ENCODE measurements at regions not wholly inside any gene's neighbourhood (a gene's known extent, or its start where the extent isn't known, plus 50 kb on each side); places are given as distances from the start of the nearest gene placed in this dataset.

DNA sequence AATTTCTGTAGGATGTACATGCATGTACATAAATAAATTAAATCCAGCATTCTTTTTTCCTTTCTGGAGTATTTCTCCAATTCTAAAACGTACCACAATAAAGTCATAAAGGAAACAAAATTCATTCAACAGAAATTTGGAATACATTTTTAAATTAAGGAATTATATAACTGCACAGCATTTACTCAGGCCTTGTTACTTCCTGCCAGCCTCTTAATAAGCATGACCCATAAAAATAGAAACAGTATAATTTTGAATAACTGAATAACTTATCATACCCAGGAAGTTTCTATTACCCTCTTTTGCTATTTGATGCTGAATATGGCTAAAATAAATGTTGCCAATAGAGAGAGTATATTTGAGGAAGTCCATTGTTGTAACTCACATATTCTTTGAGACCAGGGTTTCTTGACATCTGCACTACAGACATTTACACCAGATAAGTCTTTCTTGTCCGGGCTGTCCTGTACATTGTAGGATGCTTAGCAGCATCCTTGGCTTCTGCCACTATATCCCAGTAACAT is 178.2 kb downstream of the KLF12 start:
- no peak for DNase-seq (ENCODE audit: low spot score)
- TF ChIP-seq, protein P1, sequence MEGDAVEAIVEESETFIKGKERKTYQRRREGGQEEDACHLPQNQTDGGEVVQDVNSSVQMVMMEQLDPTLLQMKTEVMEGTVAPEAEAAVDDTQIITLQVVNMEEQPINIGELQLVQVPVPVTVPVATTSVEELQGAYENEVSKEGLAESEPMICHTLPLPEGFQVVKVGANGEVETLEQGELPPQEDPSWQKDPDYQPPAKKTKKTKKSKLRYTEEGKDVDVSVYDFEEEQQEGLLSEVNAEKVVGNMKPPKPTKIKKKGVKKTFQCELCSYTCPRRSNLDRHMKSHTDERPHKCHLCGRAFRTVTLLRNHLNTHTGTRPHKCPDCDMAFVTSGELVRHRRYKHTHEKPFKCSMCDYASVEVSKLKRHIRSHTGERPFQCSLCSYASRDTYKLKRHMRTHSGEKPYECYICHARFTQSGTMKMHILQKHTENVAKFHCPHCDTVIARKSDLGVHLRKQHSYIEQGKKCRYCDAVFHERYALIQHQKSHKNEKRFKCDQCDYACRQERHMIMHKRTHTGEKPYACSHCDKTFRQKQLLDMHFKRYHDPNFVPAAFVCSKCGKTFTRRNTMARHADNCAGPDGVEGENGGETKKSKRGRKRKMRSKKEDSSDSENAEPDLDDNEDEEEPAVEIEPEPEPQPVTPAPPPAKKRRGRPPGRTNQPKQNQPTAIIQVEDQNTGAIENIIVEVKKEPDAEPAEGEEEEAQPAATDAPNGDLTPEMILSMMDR (IDR thresholded peaks at IDR 0.05; ENCODE audit: extremely low read depth, insufficient read depth, missing control alignments), result no peak
- in situ Hi-C loops (cut with MboI; ENCODE audit: low pct_unique_long_range_greater_than_20kb, low sequenced_read_pairs, unreplicated experiment), result no loop called here

DNA sequence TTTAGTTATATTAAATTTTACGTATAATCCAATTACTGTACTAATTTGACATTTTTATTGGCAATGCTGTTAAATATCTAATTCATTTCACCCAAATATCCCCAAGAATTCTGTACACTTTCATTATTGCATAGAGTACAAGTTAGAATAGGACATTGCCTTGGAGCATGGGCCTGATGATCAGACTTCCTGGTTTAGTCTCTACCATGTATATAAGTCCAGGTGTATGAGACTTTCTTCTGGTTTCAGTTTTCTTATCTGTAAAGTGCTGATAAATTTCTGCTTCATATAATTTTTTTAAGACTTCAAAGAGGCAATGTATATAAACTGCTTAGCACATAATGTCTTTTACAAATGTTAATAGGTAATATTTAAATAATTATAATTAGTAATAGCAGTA is 179.4 kb downstream of the KLF12 start:
- in situ Hi-C loops (cut with MboI; ENCODE audit: low pct_unique_long_range_greater_than_20kb, low sequenced_read_pairs, unreplicated experiment), result no loop called here
- DNase-seq (ENCODE audit: low spot score), result no peak
- TF ChIP-seq, protein P1 (IDR thresholded peaks at IDR 0.05; ENCODE audit: extremely low read depth, insufficient read depth, missing control alignments), result no peak

DNA sequence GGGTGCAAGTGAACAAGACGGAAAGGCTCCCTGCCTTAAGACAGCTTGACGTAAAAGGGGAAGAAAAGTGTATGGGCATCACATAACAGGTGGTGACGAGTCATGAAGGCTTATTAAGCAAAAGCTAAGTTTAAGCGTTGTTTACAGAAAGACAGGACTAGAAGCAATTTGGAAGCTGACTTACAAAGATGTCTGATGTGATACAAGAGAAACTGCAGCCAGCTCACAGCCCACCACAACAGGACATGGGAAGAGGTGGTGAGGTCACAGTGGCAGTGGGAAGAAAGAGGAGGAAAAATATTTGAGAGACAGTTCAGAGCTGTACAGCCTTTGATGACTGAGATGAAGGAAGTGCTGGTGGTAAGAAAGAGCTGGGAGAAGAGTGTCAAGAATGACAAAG is 181.6 kb downstream of the KLF12 start:
- TF ChIP-seq, protein P1 (IDR thresholded peaks at IDR 0.05; ENCODE audit: extremely low read depth, insufficient read depth, missing control alignments), result no peak
- DNase-seq (ENCODE audit: low spot score), result no peak
- in situ Hi-C loops (cut with MboI; ENCODE audit: low pct_unique_long_range_greater_than_20kb, low sequenced_read_pairs, unreplicated experiment), result no loop called here

GRCh38 chr13:73948848-73949529 is 185.2 kb downstream of the KLF12 start:
- no peak for DNase-seq (ENCODE audit: low spot score)
- TF ChIP-seq, protein P1 (IDR thresholded peaks at IDR 0.05; ENCODE audit: extremely low read depth, insufficient read depth, missing control alignments), result no peak
- in situ Hi-C loops (cut with MboI; ENCODE audit: low pct_unique_long_range_greater_than_20kb, low sequenced_read_pairs, unreplicated experiment), result no loop called here

GRCh38 chr13:73945871-73946270 is 188.3 kb downstream of the KLF12 start:
- TF ChIP-seq, protein P1 (IDR thresholded peaks at IDR 0.05; ENCODE audit: extremely low read depth, insufficient read depth, missing control alignments), result no peak
- in situ Hi-C loops (cut with MboI; ENCODE audit: low pct_unique_long_range_greater_than_20kb, low sequenced_read_pairs, unreplicated experiment), result no loop called here
- no peak for DNase-seq (ENCODE audit: low spot score)

- in situ Hi-C loops (cut with MboI; ENCODE audit: low pct_unique_long_range_greater_than_20kb, low sequenced_read_pairs, unreplicated experiment), result no loop called here
- TF ChIP-seq, protein P1 (IDR thresholded peaks at IDR 0.05; ENCODE audit: extremely low read depth, insufficient read depth, missing control alignments), result no peak
- DNase-seq (ENCODE audit: low spot score), result no peak
These were observed 188.8 kb downstream of the KLF12 start for GRCh38 chr13:73945382-73945781.
